Chondrocyte (in vitro differentiated cells): ENCODE measurements at regions not wholly inside any gene's neighbourhood (a gene's known extent, or its start where the extent isn't known, plus 50 kb on each side); places are given as distances from the start of the nearest gene placed in this dataset.

ENCODE experiments used
- DNase-seq: peaks from one replicate; pipeline ENCODE4 v3.0.0; 2021; ENCODE audit warnings: mixed read lengths, low spot score
- H3K27ac Mint-ChIP-seq: one replicate; pipeline ENCODE4 v1.8.0; 2021; ENCODE audit warnings: mild to moderate bottlenecking, moderate library complexity, mixed read lengths; ENCODE audit not compliant: unreplicated experiment
- H3K27me3 Mint-ChIP-seq: 2 replicates; pipeline ENCODE4 v1.8.0; 2021; ENCODE audit warnings: low read depth, mixed read lengths
- H3K36me3 Mint-ChIP-seq: 2 replicates; pipeline ENCODE4 v1.8.0; 2021; ENCODE audit warnings: low read depth, mixed read lengths
- H3K4me1 Mint-ChIP-seq: 2 replicates; pipeline ENCODE4 v1.8.0; 2021; ENCODE audit warnings: low read depth, mild to moderate bottlenecking, mixed read lengths
- H3K4me3 Mint-ChIP-seq: one replicate; pipeline ENCODE4 v1.8.0; 2021; ENCODE audit warnings: mild to moderate bottlenecking, moderate library complexity, mixed read lengths; ENCODE audit not compliant: unreplicated experiment
- H3K9me3 Mint-ChIP-seq: 2 replicates; pipeline ENCODE4 v1.8.0; 2021; ENCODE audit warnings: low read depth, mixed read lengths
- CTCF ChIP-seq: fragments of 200-600 bp; sonication (generic); IDR thresholded peaks from 2 replicates; pipeline ENCODE4 v1.5.0; 2021; ENCODE audit warnings: antibody characterized with exemption, mild to moderate bottlenecking, moderate library complexity

- Mint-ChIP-seq H3K4me3 (no peak overlapping the region), H3K4me1 (peaks cover 5% of the 10 kb centered on the region), H3K27me3 (no peaks in the 10 kb centered on the region), H3K36me3 (no peaks in the 10 kb centered on the region), H3K27ac (no peak overlapping the region), H3K9me3 (no peaks in the 10 kb centered on the region)
- no peak for DNase-seq
- TF ChIP-seq CTCF = no peak
These were observed 424.1 kb downstream of the SMARCA1 start for GRCh38 chrX:129099207-129099606.

- no peak overlapping the region for H3K27ac Mint-ChIP-seq
- H3K4me3 Mint-ChIP-seq = no peak overlapping the region
- TF ChIP-seq CTCF = no peak
- peaks cover 1% of the 10 kb centered on the region for H3K4me1 Mint-ChIP-seq
- no peak for DNase-seq
- H3K9me3 Mint-ChIP-seq = no peaks in the 10 kb centered on the region
- H3K27me3 Mint-ChIP-seq = no peaks in the 10 kb centered on the region
- no peaks in the 10 kb centered on the region for H3K36me3 Mint-ChIP-seq
These were observed 425.6 kb downstream of the SMARCA1 start for GRCh38 chrX:129097668-129098067.

GRCh38 chrX:129093706-129094105, 429.6 kb downstream of the SMARCA1 start:
- no peak overlapping the region for H3K27ac Mint-ChIP-seq
- H3K9me3 Mint-ChIP-seq = no peaks in the 10 kb centered on the region
- H3K27me3 Mint-ChIP-seq = peaks cover 3% of the 10 kb centered on the region
- no peak for TF ChIP-seq CTCF
- no peak for DNase-seq
- H3K36me3 Mint-ChIP-seq = no peaks in the 10 kb centered on the region
- no peak overlapping the region for H3K4me3 Mint-ChIP-seq
- no peaks in the 10 kb centered on the region for H3K4me1 Mint-ChIP-seq

GRCh38 chrX:129092757-129093156, 430.5 kb downstream of the SMARCA1 start:
- Mint-ChIP-seq H3K4me1 (no peaks in the 10 kb centered on the region), H3K36me3 (no peaks in the 10 kb centered on the region), H3K27ac (no peak overlapping the region), H3K4me3 (no peak overlapping the region), H3K27me3 (peaks cover 3% of the 10 kb centered on the region), H3K9me3 (no peaks in the 10 kb centered on the region)
- DNase-seq = no peak
- TF ChIP-seq CTCF = no peak

- peaks cover 2% of the 10 kb centered on the region for H3K36me3 Mint-ChIP-seq
- no peak overlapping the region for H3K4me3 Mint-ChIP-seq
- no peaks in the 10 kb centered on the region for H3K9me3 Mint-ChIP-seq
- no peak for TF ChIP-seq CTCF
- H3K27me3 Mint-ChIP-seq = peaks cover 3% of the 10 kb centered on the region
- H3K27ac Mint-ChIP-seq = no peak overlapping the region
- no peak for DNase-seq
- no peaks in the 10 kb centered on the region for H3K4me1 Mint-ChIP-seq
These were observed 431.0 kb downstream of the SMARCA1 start for GRCh38 chrX:129092242-129092641.
